Endodermal cell (in vitro differentiated cells): ENCODE measurements at regions not wholly inside any gene's neighbourhood (a gene's known extent, or its start where the extent isn't known, plus 50 kb on each side); places are given as distances from the start of the nearest gene placed in this dataset.
"Not testable (repeated sequence)": the region's sequence is repeated elsewhere in the genome, so short reads cannot be mapped to it uniquely, and the experiment has no call there.

ENCODE experiments used
- DNase-seq: peaks from one replicate; pipeline ENCODE4 v3.0.0-alpha.2; 2017
- H3K27ac ChIP-seq: 2 replicates; pipeline ENCODE4 v1.5.1; 2013; ENCODE audit warnings: mild to moderate bottlenecking, low read depth, low read length, moderate library complexity
- H3K27me3 ChIP-seq: 2 replicates; pipeline ENCODE4 v1.6.1; 2013; ENCODE audit warnings: mild to moderate bottlenecking, low read length, moderate library complexity; ENCODE audit not compliant: insufficient read depth, control insufficient read depth, poor library complexity, severe bottlenecking
- H3K36me3 ChIP-seq: 2 replicates; pipeline ENCODE4 v1.7.0; 2013; ENCODE audit warnings: mild to moderate bottlenecking, low read length, moderate library complexity; ENCODE audit not compliant: control insufficient read depth, insufficient read depth
- H3K4me1 ChIP-seq: one replicate; pipeline ENCODE4 v1.7.0; 2013; ENCODE audit warnings: low read length; ENCODE audit not compliant: control insufficient read depth, insufficient read depth
- H3K4me3 ChIP-seq: 2 replicates; pipeline ENCODE4 v1.5.1; 2013; ENCODE audit warnings: mild to moderate bottlenecking, low read length, moderate library complexity
- H3K9ac ChIP-seq: 2 replicates; pipeline ENCODE4 v1.6.1; 2013; ENCODE audit warnings: mild to moderate bottlenecking, low read length, moderate library complexity; ENCODE audit not compliant: poor library complexity, severe bottlenecking; ENCODE audit errors: extremely low read depth
- H3K9me3 ChIP-seq: 2 replicates; pipeline ENCODE4 v1.6.1; 2013; ENCODE audit warnings: mild to moderate bottlenecking, low read length, moderate library complexity; ENCODE audit not compliant: control insufficient read depth
- H3K27ac Mint-ChIP-seq: 2 replicates; pipeline ENCODE4 v1.8.0; 2020; ENCODE audit warnings: mixed read lengths
- H3K27me3 Mint-ChIP-seq: 2 replicates; pipeline ENCODE4 v1.8.0; 2021; ENCODE audit warnings: mild to moderate bottlenecking, mixed read lengths; ENCODE audit not compliant: insufficient read depth
- H3K36me3 Mint-ChIP-seq: 2 replicates; pipeline ENCODE4 v1.8.0; 2020; ENCODE audit warnings: low read depth, mixed read lengths
- H3K4me1 Mint-ChIP-seq: 2 replicates; pipeline ENCODE4 v1.8.0; 2020; ENCODE audit warnings: mixed read lengths
- H3K4me3 Mint-ChIP-seq: 2 replicates; pipeline ENCODE4 v1.8.0; 2020; ENCODE audit warnings: mild to moderate bottlenecking, moderate library complexity, mixed read lengths
- H3K9me3 Mint-ChIP-seq: 2 replicates; pipeline ENCODE4 v1.8.0; 2020; ENCODE audit warnings: mild to moderate bottlenecking, mixed read lengths
- WGBS, 2 experiments: methylation state at CpG; one replicate each; pipeline versions ENCODE4 v1.1.5 to v1.1.7; 2013; ENCODE audit warnings: missing lambda C conversion rate in 2 of 2, mixed read lengths in 1 of 2; ENCODE audit not compliant: insufficient coverage in 1 of 2, insufficient read length in 1 of 2; 5-methylcytosine and 5-hydroxymethylcytosine counted together

DNA sequence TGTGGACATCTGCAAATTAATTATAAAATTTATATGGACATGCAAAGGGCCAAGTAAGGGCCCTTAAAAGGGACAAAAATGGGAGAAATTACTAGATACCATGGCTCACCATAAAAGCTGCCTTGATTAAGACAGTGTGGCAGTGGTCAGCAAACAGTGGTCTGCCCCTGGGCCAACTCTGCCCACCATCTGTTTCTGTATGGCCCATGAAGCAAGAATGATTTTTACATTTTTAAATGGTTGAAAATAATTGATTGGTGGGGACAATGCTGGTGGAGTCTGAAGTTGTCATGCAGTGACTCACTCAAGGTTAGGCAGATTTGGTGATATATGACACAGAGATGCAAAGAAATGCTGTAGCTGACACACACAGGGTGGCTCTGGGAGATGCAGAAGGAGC lies 143.2 kb upstream of the PRDM7 start:
- H3K4me1 Mint-ChIP-seq, H3K4me3 ChIP-seq, H3K36me3 ChIP-seq, H3K4me1 ChIP-seq, H3K27ac Mint-ChIP-seq, H3K9me3 Mint-ChIP-seq, H3K27me3 Mint-ChIP-seq, H3K4me3 Mint-ChIP-seq, DNase-seq, H3K27ac ChIP-seq, H3K27me3 ChIP-seq, H3K9ac ChIP-seq, H3K9me3 ChIP-seq, H3K36me3 Mint-ChIP-seq: not testable (repeated sequence)

GRCh38 chr16:90175610-90176009 lies 98.5 kb upstream of the PRDM7 start:
- 85% methylated on average over 5 of the region's 11 CpGs; no CpG with 5 or more reads in 1 of the 2 experiments for WGBS, 2 experiments
- not testable (repeated sequence) for H3K9me3 ChIP-seq, H3K9me3 Mint-ChIP-seq, H3K27ac ChIP-seq, H3K27ac Mint-ChIP-seq, H3K4me1 ChIP-seq, H3K27me3 Mint-ChIP-seq, H3K4me3 Mint-ChIP-seq, H3K27me3 ChIP-seq, H3K4me3 ChIP-seq, DNase-seq, H3K36me3 ChIP-seq, H3K36me3 Mint-ChIP-seq, H3K9ac ChIP-seq, H3K4me1 Mint-ChIP-seq

- not testable (repeated sequence) for H3K4me1 Mint-ChIP-seq, DNase-seq, H3K27me3 ChIP-seq, H3K27ac ChIP-seq, H3K36me3 ChIP-seq, H3K36me3 Mint-ChIP-seq, H3K27ac Mint-ChIP-seq, H3K9ac ChIP-seq, H3K27me3 Mint-ChIP-seq, H3K9me3 ChIP-seq, H3K9me3 Mint-ChIP-seq, H3K4me3 ChIP-seq, H3K4me3 Mint-ChIP-seq, H3K4me1 ChIP-seq
- 99% methylated on average over 11 of the region's 21 CpGs; no CpG with 5 or more reads in 1 of the 2 experiments for WGBS, 2 experiments
These were observed 94.5 kb upstream of the PRDM7 start for GRCh38 chr16:90171626-90172025.

DNA sequence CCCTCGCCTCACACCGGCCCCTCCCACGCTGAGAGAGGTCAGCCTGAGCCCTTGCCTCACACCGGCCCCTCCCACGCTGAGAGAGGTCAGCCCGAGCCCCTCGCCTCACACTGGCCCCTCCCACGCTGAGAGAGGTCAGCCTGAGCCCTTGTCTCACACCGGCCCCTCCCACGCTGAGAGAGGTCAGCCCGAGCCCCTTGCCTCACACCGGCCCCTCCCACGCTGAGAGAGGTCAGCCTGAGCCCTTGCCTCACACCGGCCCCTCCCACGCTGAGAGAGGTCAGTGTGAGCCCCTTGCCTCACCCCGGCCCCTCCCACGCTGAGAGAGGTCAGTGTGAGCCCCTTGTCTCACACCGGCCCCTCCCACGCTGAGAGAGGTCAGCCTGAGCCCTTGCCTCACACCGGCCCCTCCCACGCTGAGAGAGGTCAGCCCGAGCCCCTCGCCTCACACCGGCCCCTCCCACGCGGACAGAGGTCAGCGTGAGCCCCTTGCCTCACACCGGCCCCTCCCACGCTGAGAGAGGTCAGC lies 92.1 kb upstream of the PRDM7 start:
- not testable (repeated sequence) for H3K27me3 ChIP-seq, H3K4me1 Mint-ChIP-seq, H3K9me3 ChIP-seq, H3K27ac ChIP-seq, H3K4me3 ChIP-seq, H3K27me3 Mint-ChIP-seq, H3K4me3 Mint-ChIP-seq, H3K9ac ChIP-seq, H3K36me3 Mint-ChIP-seq, H3K36me3 ChIP-seq, DNase-seq, H3K9me3 Mint-ChIP-seq, H3K27ac Mint-ChIP-seq, H3K4me1 ChIP-seq
- 89 to 90% methylated on average over 4 to 19 of the region's 29 CpGs for WGBS, 2 experiments

DNA sequence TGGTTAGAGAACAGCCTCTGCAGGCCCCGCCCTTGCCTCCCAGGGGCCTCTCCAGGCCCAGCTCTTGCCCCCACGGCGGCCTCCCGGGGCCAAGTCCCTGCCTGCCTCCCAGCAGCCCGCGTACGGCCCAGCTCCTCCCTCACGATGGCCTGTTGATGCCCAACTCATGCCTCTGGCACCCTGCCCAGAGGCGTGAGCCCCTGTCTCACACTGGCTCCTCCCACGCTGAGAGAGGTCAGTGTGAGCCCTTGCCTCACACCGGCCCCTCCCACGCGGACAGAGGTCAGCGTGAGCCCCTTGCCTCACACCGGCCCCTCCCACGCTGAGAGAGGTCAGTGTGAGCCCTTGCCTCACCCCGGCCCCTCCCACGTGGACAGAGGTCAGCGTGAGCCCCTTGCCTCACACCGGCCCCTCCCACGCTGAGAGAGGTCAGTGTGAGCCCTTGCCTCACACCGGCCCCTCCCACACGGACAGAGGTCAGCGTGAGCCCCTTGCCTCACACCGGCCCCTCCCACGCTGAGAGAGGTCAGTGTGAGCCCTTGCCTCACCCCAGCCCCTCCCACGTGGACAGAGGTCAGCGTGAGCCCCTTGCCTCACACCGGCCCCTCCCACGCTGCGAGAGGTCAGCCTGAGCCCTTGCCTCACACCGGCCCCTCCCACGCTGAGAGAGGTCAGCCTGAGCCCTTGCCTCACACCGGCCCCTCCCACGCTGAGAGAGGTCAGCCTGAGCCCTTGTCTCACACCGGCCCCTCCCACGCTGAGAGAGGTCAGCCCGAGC lies 91.4 kb upstream of the PRDM7 start:
- not testable (repeated sequence) for H3K4me3 ChIP-seq, H3K27me3 ChIP-seq, H3K27me3 Mint-ChIP-seq, H3K4me1 ChIP-seq, DNase-seq, H3K4me1 Mint-ChIP-seq, H3K36me3 Mint-ChIP-seq, H3K9me3 ChIP-seq, H3K27ac ChIP-seq, H3K9ac ChIP-seq, H3K27ac Mint-ChIP-seq, H3K9me3 Mint-ChIP-seq, H3K36me3 ChIP-seq, H3K4me3 Mint-ChIP-seq
- 93% methylated on average over 3 to 29 of the region's 38 CpGs for WGBS, 2 experiments

- H3K4me1 Mint-ChIP-seq, H3K4me3 Mint-ChIP-seq, H3K9me3 ChIP-seq, H3K4me1 ChIP-seq, H3K9ac ChIP-seq, H3K27ac ChIP-seq, H3K27ac Mint-ChIP-seq, H3K27me3 ChIP-seq, H3K36me3 Mint-ChIP-seq, H3K4me3 ChIP-seq, DNase-seq, H3K9me3 Mint-ChIP-seq, H3K27me3 Mint-ChIP-seq, H3K36me3 ChIP-seq: not testable (repeated sequence)
- 97% methylated on average over 5 to 8 of the region's 19 CpGs for WGBS, 2 experiments
These were observed 90.6 kb upstream of the PRDM7 start for GRCh38 chr16:90167734-90168133.
